Type B pancreatic cell (in vitro differentiated cells): ENCODE measurements at regions not wholly inside any gene's neighbourhood (a gene's known extent, or its start where the extent isn't known, plus 50 kb on each side); places are given as distances from the start of the nearest gene placed in this dataset.

ENCODE experiments used
- DNase-seq: peaks from one replicate; pipeline ENCODE4 v3.0.0; 2021; ENCODE audit warnings: mixed read lengths; ENCODE audit not compliant: unreplicated experiment; ENCODE audit errors: extremely low spot score
- H3K27ac Mint-ChIP-seq: 2 replicates; pipeline ENCODE4 v1.8.0; 2021; ENCODE audit warnings: mild to moderate bottlenecking, mixed read lengths
- H3K27me3 Mint-ChIP-seq: 2 replicates; pipeline ENCODE4 v1.8.0; 2021; ENCODE audit warnings: mixed read lengths
- H3K36me3 Mint-ChIP-seq: 2 replicates; pipeline ENCODE4 v1.8.0; 2021; ENCODE audit warnings: mixed read lengths
- H3K4me1 Mint-ChIP-seq: one replicate; pipeline ENCODE4 v1.8.0; 2021; ENCODE audit warnings: mixed read lengths; ENCODE audit not compliant: unreplicated experiment
- H3K4me3 Mint-ChIP-seq: 2 replicates; pipeline ENCODE4 v1.8.0; 2021; ENCODE audit warnings: mild to moderate bottlenecking, mixed read lengths
- H3K9me3 Mint-ChIP-seq: 2 replicates; pipeline ENCODE4 v1.8.0; 2021; ENCODE audit warnings: mixed read lengths
- CTCF ChIP-seq: fragments of 200-600 bp; sonication (generic); conservative IDR thresholded peaks from 2 replicates; pipeline ENCODE4 v1.5.0; 2021; ENCODE audit warnings: antibody characterized with exemption, mild to moderate bottlenecking

GRCh38 chr18:27719680-27720079 is 457.2 kb downstream of the CDH2 start:
- TF ChIP-seq CTCF: no peak
- DNase-seq: no peak
- Mint-ChIP-seq H3K27ac (no peak overlapping the region), H3K36me3 (no peaks in the 10 kb centered on the region), H3K4me3 (no peak overlapping the region), H3K9me3 (peaks cover 6% of the 10 kb centered on the region), H3K4me1 (no peaks in the 10 kb centered on the region), H3K27me3 (no peaks in the 10 kb centered on the region)

- Mint-ChIP-seq H3K9me3 (peaks cover 6% of the 10 kb centered on the region), H3K4me1 (peaks cover 15% of the 10 kb centered on the region), H3K27me3 (no peaks in the 10 kb centered on the region), H3K4me3 (no peak overlapping the region), H3K36me3 (no peaks in the 10 kb centered on the region), H3K27ac (no peak overlapping the region)
- DNase-seq: no peak
- no peak for TF ChIP-seq CTCF
These were observed 459.1 kb downstream of the CDH2 start for GRCh38 chr18:27717816-27718215.

- Mint-ChIP-seq H3K36me3 (no peaks in the 10 kb centered on the region), H3K4me1 (peaks cover 21% of the 10 kb centered on the region), H3K27me3 (no peaks in the 10 kb centered on the region), H3K9me3 (peaks cover 6% of the 10 kb centered on the region), H3K4me3 (no peak overlapping the region), H3K27ac (no peak overlapping the region)
- TF ChIP-seq CTCF: no peak
- no peak for DNase-seq
These were observed 459.7 kb downstream of the CDH2 start for GRCh38 chr18:27717250-27717649.

- no peak overlapping the region for H3K4me3 Mint-ChIP-seq
- no peaks in the 10 kb centered on the region for H3K36me3 Mint-ChIP-seq
- no peak overlapping the region for H3K27ac Mint-ChIP-seq
- no peaks in the 10 kb centered on the region for H3K27me3 Mint-ChIP-seq
- DNase-seq: no peak
- TF ChIP-seq CTCF: no peak
- H3K9me3 Mint-ChIP-seq: peaks cover 6% of the 10 kb centered on the region
- peaks cover 24% of the 10 kb centered on the region for H3K4me1 Mint-ChIP-seq
These were observed 461.2 kb downstream of the CDH2 start for GRCh38 chr18:27715751-27716150.

GRCh38 chr18:27713738-27714095 is 463.2 kb downstream of the CDH2 start:
- H3K36me3 Mint-ChIP-seq: peaks cover 5% of the 10 kb centered on the region
- peaks cover 24% of the 10 kb centered on the region for H3K4me1 Mint-ChIP-seq
- H3K9me3 Mint-ChIP-seq: peaks cover 6% of the 10 kb centered on the region
- no peak for TF ChIP-seq CTCF
- no peak overlapping the region for H3K27ac Mint-ChIP-seq
- no peaks in the 10 kb centered on the region for H3K27me3 Mint-ChIP-seq
- no peak for DNase-seq
- no peak overlapping the region for H3K4me3 Mint-ChIP-seq

- no peak overlapping the region for H3K4me3 Mint-ChIP-seq
- H3K36me3 Mint-ChIP-seq: peaks cover 7% of the 10 kb centered on the region
- no peak for TF ChIP-seq CTCF
- H3K27ac Mint-ChIP-seq: no peak overlapping the region
- H3K27me3 Mint-ChIP-seq: no peaks in the 10 kb centered on the region
- no peak for DNase-seq
- H3K4me1 Mint-ChIP-seq: peaks cover 24% of the 10 kb centered on the region
- peaks cover 8% of the 10 kb centered on the region for H3K9me3 Mint-ChIP-seq
These were observed 463.7 kb downstream of the CDH2 start for GRCh38 chr18:27713037-27713737.
